GM21528 (cell line): ENCODE measurements at regions not wholly inside any gene's neighbourhood (a gene's known extent, or its start where the extent isn't known, plus 50 kb on each side); places are given as distances from the start of the nearest gene placed in this dataset.
"Not testable (repeated sequence)": the region's sequence is repeated elsewhere in the genome, so short reads cannot be mapped to it uniquely, and the experiment has no call there.

ENCODE experiments used
- ATAC-seq: cut with Tn5 transposase; IDR thresholded peaks from one replicate; pipeline ENCODE4 v1.9.1; 2021; ENCODE audit warnings: mild to moderate bottlenecking, moderate library complexity; ENCODE audit not compliant: unreplicated experiment, low FRiP score

- no peak for ATAC-seq
Measured at GRCh38 chr16:63806794-63807506, 1314.9 kb downstream of the CDH11 start.

GRCh38 chr16:63804126-63804525 is 1317.7 kb downstream of the CDH11 start:
- no peak for ATAC-seq

- no peak for ATAC-seq
Measured at GRCh38 chr16:63789603-63790002, 1332.3 kb downstream of the CDH11 start.

- no peak for ATAC-seq
Measured at GRCh38 chr16:63787014-63787413, 1334.8 kb downstream of the CDH11 start.

GRCh38 chr16:63785170-63785569 is 1336.7 kb downstream of the CDH11 start:
- ATAC-seq = no peak

GRCh38 chr16:63776437-63776836 is 1345.4 kb downstream of the CDH11 start:
- no peak for ATAC-seq

- no peak for ATAC-seq
Measured at GRCh38 chr16:63776034-63776433, 1345.8 kb downstream of the CDH11 start.

- no peak for ATAC-seq
Measured at GRCh38 chr16:63774302-63774701, 1347.6 kb downstream of the CDH11 start.

- ATAC-seq = no peak
Measured at GRCh38 chr16:63769211-63769610, 1352.7 kb downstream of the CDH11 start.

GRCh38 chr16:63760246-63760645 is 1361.6 kb downstream of the CDH11 start:
- ATAC-seq = not testable (repeated sequence)

GRCh38 chr16:63752347-63752746 is 1369.5 kb downstream of the CDH11 start:
- ATAC-seq = no peak

- no peak for ATAC-seq
Measured at GRCh38 chr16:63749276-63749675, 1372.6 kb downstream of the CDH11 start.

GRCh38 chr16:63745456-63745855 is 1376.4 kb downstream of the CDH11 start:
- ATAC-seq = no peak

GRCh38 chr16:63744077-63744874 is 1377.6 kb downstream of the CDH11 start:
- no peak for ATAC-seq

GRCh38 chr16:63742150-63742549 is 1379.7 kb downstream of the CDH11 start:
- no peak for ATAC-seq

- ATAC-seq = no peak
Measured at GRCh38 chr16:63737633-63738032, 1384.2 kb downstream of the CDH11 start.

GRCh38 chr16:63735456-63735855 is 1386.4 kb downstream of the CDH11 start:
- no peak for ATAC-seq

- ATAC-seq = no peak
Measured at GRCh38 chr16:63720848-63721247, 1401.0 kb downstream of the CDH11 start.

- ATAC-seq = no peak
Measured at GRCh38 chr16:63719926-63720325, 1401.9 kb downstream of the CDH11 start.

- no peak for ATAC-seq
Measured at GRCh38 chr16:63717806-63718205, 1404.1 kb downstream of the CDH11 start.

- no peak for ATAC-seq
Measured at GRCh38 chr16:63714876-63715275, 1407.0 kb downstream of the CDH11 start.

GRCh38 chr16:63712725-63713124 is 1409.1 kb downstream of the CDH11 start:
- no peak for ATAC-seq
